Inferior parietal cortex (tissue), 1 donor: ENCODE measurements at regions not wholly inside any gene's neighbourhood (a gene's known extent, or its start where the extent isn't known, plus 50 kb on each side); places are given as distances from the start of the nearest gene placed in this dataset.
A peak's percentile ranks its signal among the peaks of the same experiment; 100 is the strongest.

Experiments used
- DNase-seq: peaks from one replicate; pipeline ENCODE4 v3.0.0-alpha.2; 2016; ENCODE audit errors: extremely low spot score

DNA sequence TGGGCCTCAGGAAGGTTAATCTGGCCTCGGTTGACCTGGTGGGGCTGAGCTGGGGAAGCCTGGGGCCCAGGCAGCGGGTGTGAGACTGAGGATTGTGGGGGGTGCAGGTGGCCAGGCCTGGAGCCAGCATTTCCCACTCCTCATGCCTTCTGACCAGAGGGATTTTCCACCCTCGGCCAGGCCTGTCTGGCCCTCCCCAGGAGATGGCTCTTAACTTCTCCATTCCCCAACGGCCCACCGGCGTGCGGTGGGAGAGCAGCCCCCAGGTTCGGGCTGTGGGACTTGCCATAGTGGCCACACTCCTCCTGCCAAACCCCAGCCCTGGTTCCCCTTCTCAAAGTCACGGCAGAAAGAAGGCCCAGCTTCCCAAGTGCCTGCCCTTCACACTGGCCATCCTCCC, 126.5 kb upstream of the RUNX3 start:
- DNase-seq = no peak

DNA sequence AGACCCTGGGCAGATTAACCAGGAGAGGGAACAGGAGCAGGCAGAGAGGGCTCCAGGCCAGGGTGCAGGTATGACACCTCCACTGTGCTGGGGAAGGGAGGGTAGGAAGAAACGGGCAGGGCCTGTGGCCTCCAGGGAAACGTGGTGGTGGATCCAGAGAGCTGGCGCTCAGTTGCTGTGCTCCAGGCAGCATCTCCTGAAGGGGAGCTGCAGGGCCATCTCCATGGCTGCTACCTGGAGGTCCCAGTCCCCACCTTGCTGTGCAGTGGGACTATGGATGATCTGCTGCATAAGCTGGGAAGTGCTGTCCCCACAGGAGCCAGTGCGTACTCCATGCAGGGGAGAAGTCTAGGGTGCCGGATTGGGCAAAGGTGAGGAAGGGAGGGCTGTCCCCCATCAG, 125.9 kb upstream of the RUNX3 start:
- DNase-seq = no peak

DNA sequence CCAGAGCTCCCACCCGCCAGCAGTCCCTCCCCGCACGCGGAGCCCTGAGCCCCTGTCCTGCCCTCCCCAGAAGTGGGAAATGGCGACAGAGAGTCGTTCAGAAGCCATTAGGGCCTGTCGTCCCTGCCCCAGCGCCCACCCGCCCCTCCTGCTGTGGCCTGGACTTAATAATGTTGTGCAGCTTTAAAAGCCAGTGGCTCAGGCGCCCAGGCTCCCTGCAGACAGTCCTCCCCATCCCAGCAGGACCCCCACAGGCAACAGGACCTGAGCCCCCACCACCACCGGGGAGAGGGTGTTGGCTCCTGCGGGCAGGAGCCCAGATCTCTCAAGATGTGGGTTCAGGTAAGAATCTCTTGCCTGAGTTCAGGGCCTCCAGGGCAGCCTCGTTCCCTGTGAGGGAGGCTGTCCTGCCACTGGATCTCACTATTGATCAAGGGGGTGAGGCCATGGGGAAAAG, 125.3 kb upstream of the RUNX3 start:
- DNase-seq = no peak

DNA sequence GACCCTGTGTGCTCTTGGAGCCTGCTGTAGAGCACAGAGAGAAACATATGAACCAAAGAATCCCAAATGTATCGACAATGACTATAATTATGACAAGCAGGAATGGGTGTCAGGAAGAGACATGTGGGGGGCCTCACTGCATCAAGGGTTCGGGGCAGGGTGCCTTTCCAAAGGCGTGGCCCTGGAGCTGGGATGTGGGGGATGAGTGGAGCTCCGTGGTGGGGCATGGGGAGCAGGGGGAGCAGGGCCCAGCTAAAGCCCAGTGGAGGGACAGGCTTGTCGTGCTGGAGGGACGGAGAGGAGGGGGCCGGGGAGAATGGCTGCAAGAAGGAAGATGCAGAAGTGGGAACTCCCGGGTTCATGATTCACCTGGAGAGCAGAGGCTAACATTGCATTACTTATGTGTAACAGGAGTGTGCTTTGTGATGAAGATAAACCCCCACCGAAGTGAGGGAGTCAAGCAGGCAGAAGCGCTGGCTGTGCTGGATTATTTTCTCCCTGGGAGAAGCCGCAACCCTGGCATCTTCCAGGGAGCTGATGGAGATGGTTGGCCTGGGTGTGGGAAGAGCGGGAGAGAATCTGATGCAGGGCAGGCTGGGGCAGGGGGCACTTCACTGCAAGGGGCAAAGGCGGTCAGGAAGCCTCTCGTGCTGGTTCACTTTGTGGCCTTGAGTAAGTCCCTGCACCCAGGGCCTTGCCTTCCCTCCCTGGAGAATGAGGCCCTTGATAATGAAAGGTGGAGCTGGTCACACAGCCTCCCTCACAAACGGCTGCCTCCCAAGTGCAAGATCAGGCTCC, 124.6 kb upstream of the RUNX3 start:
- DNase-seq = no peak

DNA sequence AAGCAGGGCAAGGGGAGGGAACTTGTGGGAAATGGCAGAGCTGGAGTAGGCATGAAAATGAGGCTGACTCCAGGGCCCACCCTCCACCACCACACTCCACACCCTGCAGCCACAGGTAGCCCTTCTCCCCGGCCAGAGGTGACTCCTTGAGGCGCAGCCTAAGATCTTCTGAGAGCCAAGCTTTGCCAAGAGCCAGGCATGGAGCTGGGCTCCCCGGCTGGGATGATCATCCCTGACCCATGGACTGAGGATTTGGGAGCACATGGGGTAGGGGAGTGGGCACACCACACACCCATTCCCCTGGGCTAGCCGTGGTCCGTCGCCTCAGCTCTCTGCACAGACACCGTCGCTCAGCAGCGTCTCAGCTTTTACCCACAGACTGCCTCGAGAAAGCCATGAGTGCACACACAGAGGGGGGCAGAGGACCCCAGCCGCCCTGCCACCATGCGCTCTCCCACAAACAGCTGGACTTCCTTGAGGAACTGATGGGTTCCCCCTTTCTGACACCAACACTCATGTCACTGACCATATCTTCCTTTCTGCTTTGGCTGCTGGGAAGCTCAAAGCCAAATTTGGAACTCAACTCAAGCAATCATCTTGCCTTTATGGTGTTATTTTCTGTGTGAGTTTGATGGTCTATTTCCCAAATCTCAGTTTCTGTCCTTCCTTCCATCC, 123.6 kb upstream of the RUNX3 start:
- DNase-seq = no peak

DNA sequence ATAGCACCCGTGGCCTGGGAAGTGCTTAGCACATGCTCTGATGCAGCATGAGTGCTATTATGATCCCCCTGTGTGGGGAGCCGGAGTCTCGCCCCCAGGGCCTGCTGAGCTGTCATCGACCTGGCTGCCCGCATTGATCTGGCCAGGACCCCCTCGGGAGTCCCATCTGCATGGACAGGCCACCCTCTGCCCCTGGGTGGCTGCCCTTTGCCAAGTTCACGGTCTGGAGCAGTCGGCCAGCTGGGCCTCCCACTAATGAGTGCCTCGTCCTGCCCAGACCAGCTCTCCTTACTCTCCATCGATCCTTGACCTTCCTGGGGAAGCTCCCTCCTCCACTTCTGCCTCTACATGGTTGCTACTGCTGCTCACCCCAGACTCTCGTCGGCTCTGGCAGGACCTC, 121.8 kb upstream of the RUNX3 start:
- no peak for DNase-seq

DNA sequence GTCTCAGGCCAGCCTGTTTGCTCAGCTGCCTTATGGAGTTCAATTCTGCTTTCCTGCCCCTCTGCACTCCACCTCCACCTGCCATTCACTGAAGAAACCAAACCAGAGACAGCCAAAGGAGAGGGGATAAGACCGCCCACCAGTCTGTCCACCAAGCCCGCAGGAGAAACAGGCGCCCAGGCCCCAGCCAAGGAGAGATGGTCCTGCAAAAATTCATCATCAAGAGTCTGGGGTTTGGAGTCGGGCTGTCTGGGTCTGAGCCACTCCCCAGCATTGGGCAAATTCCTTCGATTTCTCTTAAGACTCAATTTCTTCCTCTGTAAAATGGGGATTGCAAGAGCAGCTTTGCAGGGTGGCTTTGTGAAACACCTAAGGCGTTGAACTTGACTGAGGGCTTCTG, 121.4 kb upstream of the RUNX3 start:
- DNase-seq = no peak

DNA sequence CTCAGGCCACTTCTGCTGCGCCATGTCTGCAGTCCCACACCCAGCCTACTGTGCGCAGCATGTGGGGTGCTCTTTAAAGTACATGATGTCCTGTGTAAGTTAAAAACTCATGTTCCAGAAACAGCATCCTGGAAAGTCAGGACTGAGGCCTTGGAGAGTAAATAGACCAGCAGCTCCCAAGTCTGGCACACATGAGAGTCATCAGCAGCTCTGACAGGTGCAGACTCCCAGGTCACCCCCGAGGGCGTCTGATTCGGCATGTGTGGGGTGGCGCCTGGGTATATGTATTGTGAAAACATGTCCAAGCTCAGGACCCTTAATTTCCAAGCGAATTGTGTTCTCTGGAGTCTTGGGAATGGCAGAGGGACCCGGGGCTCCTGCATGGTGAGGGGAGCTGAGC, 120.1 kb upstream of the RUNX3 start:
- DNase-seq = no peak

DNA sequence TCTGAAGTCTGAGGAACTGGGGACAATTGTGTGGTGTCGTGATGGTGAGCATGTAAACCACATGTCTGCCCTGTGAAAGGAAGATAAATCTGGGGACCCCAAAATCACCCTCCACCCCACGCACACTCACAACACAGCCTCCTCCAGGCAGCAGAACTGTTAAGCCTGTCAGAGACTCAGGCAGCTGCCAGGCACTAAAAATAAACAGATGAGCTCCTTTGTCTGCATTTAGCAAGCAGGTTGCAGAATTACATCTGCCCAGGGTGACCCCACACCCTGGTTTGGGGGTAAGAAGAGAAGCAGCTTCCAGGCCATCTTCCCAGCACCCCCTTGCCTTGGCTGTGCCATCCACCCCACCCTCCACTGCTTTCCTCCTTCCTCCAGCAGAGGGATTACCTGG, 119.1 kb upstream of the RUNX3 start:
- no peak for DNase-seq

DNA sequence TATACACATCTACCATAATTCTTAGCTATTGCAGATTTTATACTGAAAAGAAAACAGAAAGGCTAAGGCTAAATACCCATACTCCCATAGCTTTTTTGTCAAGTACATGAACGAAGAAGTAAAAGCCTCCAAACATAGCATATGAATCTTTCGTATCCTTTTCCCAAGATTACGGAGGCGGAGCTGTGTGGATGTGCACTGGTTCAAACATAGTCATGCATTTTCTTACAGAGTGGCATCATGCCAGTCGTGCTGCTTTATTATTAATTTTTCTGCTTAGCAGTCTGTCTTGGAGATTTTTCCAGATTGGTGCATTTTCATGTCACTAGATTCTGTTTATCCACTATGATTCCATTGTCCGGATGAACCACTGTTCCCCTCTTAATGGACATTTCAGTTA, 118.7 kb upstream of the RUNX3 start:
- peak; percentile 27 for DNase-seq

DNA sequence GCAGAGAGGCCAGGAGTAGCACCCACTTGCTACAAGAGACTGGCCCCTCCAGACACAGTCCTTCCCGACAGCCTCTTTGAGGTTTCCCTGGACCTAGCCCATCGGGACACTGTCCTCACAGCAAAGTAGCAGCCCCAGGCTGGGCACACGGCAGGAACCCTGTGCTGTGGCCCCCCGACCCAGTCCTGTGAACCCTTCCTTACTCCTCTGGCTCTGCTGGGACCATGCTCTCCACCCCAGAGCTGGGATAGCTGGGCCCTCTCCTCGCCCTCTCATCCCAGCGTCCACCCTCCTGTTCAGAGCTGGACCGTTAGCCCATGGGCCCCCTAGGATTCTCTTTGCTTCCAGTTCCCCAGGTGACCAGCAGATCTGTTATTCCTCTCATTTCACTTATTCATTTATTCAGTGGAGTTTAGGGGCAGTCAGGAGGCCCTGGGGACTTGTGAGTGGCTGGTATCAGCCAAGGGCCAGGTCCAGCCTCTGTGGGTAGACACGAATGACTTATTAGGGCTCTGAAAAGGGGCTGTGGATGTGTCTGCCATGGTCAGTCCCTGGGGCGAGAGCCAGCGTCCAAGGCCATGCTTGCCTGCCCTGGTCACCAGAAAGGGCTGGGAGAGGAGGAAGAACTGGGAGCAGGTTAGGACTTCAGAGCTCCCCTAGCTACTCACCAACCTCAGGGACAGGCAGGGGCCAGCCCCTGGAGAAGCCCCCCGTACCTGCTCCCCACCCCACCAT, 117.6 kb upstream of the RUNX3 start:
- DNase-seq = no peak

DNA sequence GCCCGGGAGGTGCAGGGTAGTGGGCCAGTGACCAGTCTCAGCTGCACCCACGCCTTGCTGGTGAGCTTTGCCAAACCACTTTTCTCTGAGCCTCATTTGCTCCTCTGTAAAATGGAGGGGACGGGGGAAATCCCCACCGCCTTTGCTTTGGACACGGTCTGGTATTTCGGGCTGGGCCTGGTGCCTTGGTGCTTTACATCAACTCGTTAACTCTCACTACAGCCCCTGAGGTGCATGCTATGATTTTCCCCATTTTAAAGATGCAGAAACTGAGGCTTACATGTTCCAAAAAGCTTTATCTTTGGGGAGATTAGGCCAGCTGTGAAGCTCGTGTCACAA, 116.1 kb upstream of the RUNX3 start:
- DNase-seq = no peak

DNA sequence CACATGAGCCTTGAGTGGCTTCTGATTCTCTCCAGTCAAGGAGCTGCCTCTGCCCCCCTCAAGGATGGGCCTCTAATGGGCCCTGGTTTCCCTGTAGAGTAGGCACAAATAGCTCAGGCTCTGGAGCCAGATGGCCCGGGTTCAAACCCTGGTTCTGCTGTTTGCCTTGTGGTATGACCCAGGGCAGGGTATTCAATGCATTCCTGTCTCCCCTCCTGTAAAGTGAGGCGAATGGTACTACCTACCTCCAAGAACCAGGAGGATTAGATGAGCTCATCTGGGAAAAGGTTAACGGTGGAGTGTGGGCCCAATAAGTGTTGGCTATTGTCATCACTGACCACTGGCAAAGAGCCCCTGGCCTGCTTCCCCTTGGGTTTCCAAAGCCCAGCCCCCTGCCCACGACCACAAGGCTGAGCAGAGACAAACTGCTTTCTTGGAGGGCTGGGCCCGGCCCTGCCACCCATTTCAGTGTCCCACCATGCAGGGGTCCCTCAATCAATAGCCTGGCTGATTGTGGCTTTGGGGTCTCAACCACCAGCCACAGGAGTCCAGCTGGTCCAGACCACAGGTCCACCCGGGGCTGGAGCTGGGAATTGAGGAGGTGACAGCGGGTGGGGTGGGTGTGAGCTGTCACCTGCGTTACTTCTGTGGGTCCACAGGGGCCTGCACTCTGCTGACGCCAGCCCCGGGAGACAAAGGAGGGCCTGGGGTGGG, 115.6 kb upstream of the RUNX3 start:
- no peak for DNase-seq

DNA sequence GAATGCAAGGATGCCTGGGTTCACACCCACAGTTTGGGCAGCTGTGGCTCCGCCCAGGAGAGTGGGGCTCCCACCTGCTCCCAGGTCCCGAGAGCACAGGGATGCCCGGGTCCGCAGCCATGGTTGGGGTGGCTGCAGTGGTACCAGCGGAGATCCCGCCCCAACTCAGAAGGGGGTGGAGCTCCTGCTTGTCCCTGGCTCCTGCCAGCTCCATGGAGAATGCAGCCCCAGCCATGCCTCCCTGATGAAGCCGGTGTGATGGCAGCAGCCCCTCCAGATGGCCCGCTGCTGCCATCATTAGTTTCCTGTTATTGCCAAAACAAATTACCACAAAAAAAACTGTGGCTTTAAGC, 113.1 kb upstream of the RUNX3 start:
- DNase-seq = no peak

DNA sequence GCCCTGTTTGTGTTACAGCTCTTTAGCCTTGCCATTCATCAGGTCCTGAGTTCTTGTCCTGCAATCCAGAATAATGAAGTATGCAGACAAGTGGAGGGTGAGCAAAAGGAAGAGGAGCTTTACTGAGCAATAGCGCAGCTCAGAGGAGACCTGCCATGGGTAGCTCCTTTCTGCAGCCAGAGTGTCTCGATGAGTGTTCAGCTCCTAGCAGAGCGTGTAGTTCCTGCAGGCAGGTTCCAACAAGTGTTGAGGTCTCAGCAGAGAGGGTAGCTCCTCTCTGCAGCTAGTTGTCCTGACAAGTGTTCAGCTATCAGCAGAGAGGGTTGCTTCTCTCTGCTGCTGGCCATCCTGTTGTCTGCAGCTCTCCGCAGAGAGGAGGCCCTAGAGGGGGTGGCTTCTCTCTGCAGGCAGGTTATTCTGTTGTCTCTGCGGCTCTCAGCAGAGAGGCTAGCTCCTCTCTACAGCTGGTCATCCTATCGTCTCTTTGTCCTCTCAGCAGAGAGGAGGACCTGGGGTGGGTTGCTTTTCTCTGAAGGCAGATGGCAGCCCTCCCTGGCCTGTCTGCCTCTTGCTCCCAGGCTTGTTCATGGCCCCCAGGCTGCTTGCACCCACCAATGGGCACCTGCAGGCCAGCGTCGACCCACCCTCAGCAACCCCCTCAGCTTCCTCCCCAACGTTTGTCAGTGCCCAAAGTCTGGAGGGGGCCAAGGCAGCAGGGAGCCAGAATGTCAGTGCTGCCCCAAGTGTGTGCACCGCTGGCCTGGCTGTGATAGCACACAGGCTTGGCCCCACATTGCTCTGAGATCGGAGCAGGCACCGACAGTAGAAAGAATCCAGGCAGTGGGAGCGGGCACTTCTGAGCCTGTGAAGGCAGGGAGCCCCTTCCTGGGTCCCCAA, 112.5 kb upstream of the RUNX3 start:
- DNase-seq = no peak

DNA sequence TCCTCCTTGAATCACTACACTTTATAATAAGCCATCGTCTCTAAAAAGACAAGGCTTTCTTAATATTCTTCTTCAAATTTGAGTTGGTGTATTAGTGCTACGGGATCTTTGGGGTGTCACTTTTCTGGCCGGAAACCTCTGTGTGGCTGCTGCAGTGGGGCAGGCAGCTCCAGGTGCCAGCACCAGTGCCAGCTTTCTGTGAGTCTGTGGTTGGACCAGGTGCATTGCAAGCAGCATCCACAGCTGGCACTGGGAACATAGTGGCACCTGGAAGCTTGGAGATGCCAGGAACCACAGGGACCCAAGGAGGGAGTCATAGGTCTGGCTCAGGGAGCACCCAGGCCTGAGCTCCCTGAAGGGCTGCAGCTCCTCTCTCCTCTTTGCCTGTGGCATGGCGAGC, 111.8 kb upstream of the RUNX3 start:
- DNase-seq = no peak

DNA sequence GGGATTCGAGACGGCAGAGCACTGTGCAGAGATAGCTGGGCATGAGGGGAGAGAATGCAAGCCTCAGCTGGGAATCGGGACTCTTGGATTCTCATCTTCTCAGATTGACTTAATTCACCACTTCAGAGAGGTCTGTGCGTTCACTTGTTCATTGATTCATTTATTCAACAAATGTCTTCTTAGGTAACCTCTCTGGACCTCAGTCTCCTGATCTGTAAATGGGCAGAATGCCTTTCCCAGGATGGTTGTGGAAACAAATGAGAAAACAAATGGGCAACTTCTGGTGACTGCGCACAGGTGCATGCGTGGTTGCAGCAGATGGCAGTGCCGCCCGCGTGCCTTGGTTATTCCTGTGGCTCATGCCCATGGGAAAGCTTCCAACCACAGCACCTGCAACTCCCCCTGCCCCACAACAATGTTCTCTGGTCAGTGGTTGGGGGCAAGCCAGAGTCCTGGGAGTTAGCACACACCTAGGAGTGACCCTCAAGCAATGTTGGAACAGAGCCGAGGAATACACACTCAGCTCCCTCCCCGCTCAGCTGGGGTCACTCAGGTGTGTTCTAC, 110.1 kb upstream of the RUNX3 start:
- no peak for DNase-seq

DNA sequence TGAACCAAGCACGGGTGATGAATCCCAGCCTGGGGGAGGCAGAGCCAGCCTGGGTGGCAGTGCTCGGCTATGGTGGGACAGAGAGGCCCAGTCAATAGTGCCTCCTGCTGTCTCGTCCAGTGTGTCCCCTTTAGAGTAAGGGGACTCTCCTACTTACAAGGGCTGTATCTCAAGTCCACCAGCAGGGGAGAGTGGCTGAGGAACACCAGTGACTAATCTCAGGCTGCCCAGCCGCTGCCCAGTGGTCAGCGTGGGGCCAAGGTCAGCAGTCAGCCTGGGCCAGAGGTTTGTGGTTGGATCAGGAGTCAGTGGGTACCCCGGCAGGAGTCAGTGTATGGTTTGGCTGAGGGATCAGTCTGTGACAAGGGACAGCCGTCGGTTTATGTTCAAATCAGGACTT, 109.2 kb upstream of the RUNX3 start:
- no peak for DNase-seq

DNA sequence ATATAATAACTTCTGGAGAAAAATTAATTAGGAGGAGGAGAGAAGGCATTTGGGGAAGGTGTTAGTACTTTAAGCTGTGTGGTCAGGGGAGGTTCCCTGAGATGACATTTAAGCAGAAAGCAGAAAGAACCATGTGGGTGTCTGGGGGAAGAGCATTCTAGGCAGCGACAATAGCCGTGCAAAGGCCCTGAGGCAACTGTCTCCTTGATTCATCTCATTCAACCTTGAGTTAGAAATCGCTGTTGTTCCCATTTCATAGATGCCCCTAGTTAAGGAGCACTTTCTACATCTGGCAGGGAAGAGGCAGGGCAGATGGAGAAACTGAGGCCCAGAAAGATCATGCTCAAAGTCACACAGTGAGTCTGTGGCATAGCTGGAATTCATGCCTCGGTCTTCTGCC, 108.6 kb upstream of the RUNX3 start:
- no peak for DNase-seq

DNA sequence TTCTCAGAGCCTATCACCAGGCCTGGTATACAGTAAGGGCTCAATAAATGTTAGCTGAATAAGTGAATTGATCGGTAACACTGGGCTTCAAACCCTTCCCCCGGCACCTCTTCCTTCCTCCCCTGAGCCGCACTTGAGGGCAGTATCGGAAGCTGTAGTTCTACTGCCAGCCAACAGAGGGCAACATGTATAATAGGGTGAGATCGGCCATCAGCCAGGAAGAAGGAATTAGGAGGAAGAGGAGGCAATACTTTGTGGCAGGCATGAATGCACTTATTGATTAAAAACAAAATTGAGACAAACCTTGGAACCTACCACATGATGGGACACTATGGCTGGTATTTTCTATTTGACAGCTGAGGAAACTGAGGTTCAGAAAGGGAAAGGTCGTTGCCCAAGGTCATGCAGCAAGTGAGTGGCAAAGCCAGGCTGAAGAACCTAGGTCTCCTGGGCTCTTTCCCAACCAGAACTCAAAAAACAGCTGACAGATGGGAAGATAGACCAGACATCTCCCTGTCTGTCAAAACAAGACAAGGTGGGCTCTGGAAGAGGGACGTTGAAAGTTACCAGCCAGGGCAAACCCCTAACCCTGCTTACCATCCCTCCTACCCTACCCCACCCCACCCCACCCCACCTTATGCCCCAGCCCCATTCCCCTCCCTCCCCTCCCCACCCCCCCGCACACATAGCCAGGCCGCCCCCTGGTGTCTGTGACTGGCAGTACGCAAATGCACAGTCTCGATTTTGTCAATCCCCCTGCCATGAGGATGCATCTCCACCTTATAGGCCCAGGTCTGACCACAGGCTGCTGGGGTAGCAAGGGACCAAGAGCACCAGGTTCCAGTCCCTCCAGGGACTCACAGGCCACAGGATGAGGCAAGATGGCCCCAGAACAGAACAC, 107.3 kb upstream of the RUNX3 start:
- no peak for DNase-seq
